ENCODE measurements at regions not wholly inside any gene's neighbourhood (a gene's known extent, or its start where the extent isn't known, plus 50 kb on each side); places are given as distances from the start of the nearest gene placed in this dataset.
"Not testable (repeated sequence)": the region's sequence is repeated elsewhere in the genome, so short reads cannot be mapped to it uniquely, and the experiment has no call there.

DNA sequence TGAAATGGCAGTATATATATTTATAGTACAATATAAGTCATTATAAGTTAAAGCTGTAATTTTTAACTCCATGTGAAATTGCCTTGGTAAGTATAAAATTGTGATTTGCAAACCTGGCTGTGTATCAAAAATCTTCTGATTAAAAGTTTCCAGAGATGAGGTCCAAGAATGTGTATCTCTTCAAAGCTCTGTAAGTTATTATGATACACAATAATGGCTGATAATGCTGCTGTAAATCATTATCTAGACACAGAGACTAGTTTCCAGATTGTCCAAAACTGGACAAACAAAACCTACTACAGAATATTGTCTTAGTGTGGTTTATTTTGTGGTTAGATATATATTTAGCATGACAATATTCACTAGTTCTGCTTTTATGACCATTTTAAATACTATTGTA is 514.8 kb downstream of the SLC6A15 start:
- H3K4me1 ChIP-seq (ENCODE audit: insufficient read depth, poor library complexity, severe bottlenecking): no peaks in the 10 kb centered on the region
- ATAC-seq (ENCODE audit: low read depth) (no peak), DNase-seq (ENCODE audit: low spot score) (no peak)
- TF ChIP-seq, protein P1, sequence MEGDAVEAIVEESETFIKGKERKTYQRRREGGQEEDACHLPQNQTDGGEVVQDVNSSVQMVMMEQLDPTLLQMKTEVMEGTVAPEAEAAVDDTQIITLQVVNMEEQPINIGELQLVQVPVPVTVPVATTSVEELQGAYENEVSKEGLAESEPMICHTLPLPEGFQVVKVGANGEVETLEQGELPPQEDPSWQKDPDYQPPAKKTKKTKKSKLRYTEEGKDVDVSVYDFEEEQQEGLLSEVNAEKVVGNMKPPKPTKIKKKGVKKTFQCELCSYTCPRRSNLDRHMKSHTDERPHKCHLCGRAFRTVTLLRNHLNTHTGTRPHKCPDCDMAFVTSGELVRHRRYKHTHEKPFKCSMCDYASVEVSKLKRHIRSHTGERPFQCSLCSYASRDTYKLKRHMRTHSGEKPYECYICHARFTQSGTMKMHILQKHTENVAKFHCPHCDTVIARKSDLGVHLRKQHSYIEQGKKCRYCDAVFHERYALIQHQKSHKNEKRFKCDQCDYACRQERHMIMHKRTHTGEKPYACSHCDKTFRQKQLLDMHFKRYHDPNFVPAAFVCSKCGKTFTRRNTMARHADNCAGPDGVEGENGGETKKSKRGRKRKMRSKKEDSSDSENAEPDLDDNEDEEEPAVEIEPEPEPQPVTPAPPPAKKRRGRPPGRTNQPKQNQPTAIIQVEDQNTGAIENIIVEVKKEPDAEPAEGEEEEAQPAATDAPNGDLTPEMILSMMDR (IDR thresholded peaks at IDR 0.05; ENCODE audit: poor library complexity, severe bottlenecking): no peak
- H3K4me3 ChIP-seq (ENCODE audit: severe bottlenecking): no peak overlapping the region
- no peak overlapping the region for H3K27ac ChIP-seq (ENCODE audit: poor library complexity, severe bottlenecking)
- H3K27me3 ChIP-seq (ENCODE audit: insufficient read depth, poor library complexity, severe bottlenecking): no peaks in the 10 kb centered on the region
- no peaks in the 10 kb centered on the region for H3K36me3 ChIP-seq (ENCODE audit: low read depth)
- H3K9me3 ChIP-seq (ENCODE audit: severe bottlenecking): no peaks in the 10 kb centered on the region

DNA sequence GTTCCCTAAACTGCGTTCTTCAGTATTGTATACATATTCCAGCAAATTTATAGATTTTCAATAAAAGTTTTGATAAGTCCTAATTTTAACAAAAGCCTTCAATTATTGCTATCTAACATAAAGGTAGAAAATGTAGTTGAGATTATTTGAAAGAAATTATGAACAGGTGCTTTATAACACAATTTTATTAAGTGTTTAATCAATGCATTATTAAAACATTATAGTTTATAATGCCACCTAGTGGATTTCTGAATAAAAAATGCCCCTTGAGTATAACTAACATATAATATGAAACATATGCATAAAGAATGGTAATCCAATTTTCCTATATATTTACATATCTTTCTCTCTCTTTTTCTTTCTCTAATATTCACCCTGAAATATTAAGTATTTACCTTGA is 515.3 kb downstream of the SLC6A15 start:
- Histone ChIP-seq H3K4me1 (ENCODE audit: insufficient read depth, poor library complexity, severe bottlenecking) (no peaks in the 10 kb centered on the region), H3K27me3 (ENCODE audit: insufficient read depth, poor library complexity, severe bottlenecking) (no peaks in the 10 kb centered on the region), H3K4me3 (ENCODE audit: severe bottlenecking) (no peak overlapping the region), H3K9me3 (ENCODE audit: severe bottlenecking) (no peaks in the 10 kb centered on the region), H3K36me3 (ENCODE audit: low read depth) (no peaks in the 10 kb centered on the region), H3K27ac (ENCODE audit: poor library complexity, severe bottlenecking) (no peak overlapping the region)
- no peak for ATAC-seq (ENCODE audit: low read depth)
- no peak for DNase-seq (ENCODE audit: low spot score)
- TF ChIP-seq, protein P1 (IDR thresholded peaks at IDR 0.05; ENCODE audit: poor library complexity, severe bottlenecking): peak; percentile 70

DNA sequence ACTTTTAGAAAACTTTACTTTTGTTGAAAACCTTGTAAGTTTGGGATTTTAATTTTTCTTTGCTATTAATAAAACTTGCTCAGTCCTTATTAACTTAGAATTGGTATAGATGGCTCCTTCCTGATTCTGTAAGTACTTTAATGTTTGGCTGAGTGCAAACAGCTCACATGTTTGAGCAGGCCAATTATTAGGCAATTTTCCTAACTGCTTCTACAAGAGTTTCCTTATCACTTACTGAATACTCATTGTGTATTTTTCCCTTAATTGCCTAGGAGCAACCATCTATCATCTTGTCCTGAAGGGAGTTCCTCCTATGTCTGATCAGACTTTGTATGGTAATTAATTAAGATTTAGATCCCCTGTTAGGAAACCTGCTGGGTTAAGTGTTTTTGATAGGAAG is 521.4 kb downstream of the SLC6A15 start:
- ATAC-seq (ENCODE audit: low read depth); H3K4me1 ChIP-seq (ENCODE audit: insufficient read depth, poor library complexity, severe bottlenecking); DNase-seq (ENCODE audit: low spot score); H3K4me3 ChIP-seq (ENCODE audit: severe bottlenecking); H3K9me3 ChIP-seq (ENCODE audit: severe bottlenecking); H3K27me3 ChIP-seq (ENCODE audit: insufficient read depth, poor library complexity, severe bottlenecking); H3K36me3 ChIP-seq (ENCODE audit: low read depth); H3K27ac ChIP-seq (ENCODE audit: poor library complexity, severe bottlenecking): not testable (repeated sequence)

DNA sequence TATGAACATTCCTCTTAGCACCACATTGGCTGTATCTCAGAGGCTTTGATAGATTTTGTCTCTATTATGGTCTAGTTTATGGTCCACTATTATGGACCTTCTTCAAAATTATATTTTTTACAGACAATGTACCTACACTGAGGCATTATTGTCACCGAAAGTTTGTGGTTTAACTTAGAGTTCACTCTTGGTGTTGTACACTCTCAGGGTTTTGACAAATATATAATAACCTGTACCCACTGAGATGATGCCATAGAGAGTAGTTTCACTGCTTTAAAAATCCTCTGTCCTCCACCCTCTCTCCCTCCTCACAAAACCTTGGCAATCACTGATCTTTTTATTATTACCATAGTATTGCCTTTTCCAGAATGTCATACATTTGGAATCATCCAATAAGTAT is 528.2 kb downstream of the SLC6A15 start:
- H3K9me3 ChIP-seq (ENCODE audit: severe bottlenecking): peaks cover 4% of the 10 kb centered on the region
- H3K27ac ChIP-seq (ENCODE audit: poor library complexity, severe bottlenecking): no peak overlapping the region
- no peaks in the 10 kb centered on the region for H3K4me1 ChIP-seq (ENCODE audit: insufficient read depth, poor library complexity, severe bottlenecking)
- ATAC-seq (ENCODE audit: low read depth) (no peak), DNase-seq (ENCODE audit: low spot score) (no peak)
- H3K4me3 ChIP-seq (ENCODE audit: severe bottlenecking): no peak overlapping the region
- TF ChIP-seq, protein P1 (IDR thresholded peaks at IDR 0.05; ENCODE audit: poor library complexity, severe bottlenecking): no peak
- no peaks in the 10 kb centered on the region for H3K27me3 ChIP-seq (ENCODE audit: insufficient read depth, poor library complexity, severe bottlenecking)
- no peaks in the 10 kb centered on the region for H3K36me3 ChIP-seq (ENCODE audit: low read depth)

DNA sequence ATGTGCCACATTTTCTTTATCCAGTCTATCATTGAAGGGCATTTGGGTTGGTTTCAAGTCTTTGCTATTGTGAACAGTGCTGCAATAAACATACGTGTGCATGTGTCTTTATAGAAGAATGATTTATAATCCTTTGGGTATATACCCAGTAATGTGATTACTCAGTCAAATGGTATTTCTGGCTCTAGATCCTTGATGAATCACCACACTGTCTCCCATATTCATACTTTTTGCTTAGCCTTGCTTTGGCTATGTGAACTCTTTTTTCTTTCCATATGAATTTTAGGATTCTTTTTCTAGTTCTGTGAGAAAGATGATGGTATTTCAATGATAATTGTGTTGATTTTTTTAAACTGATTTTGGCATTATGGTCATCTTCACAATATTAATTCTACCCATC is 530.1 kb downstream of the SLC6A15 start:
- H3K27ac ChIP-seq (ENCODE audit: poor library complexity, severe bottlenecking): peak overlapping the region; percentile 20
- not testable (repeated sequence) for H3K36me3 ChIP-seq (ENCODE audit: low read depth); H3K4me3 ChIP-seq (ENCODE audit: severe bottlenecking); H3K4me1 ChIP-seq (ENCODE audit: insufficient read depth, poor library complexity, severe bottlenecking); DNase-seq (ENCODE audit: low spot score); H3K27me3 ChIP-seq (ENCODE audit: insufficient read depth, poor library complexity, severe bottlenecking); H3K9me3 ChIP-seq (ENCODE audit: severe bottlenecking)
- ATAC-seq (ENCODE audit: low read depth): peak; percentile 55; the same call in 1 of the 3 replicates

DNA sequence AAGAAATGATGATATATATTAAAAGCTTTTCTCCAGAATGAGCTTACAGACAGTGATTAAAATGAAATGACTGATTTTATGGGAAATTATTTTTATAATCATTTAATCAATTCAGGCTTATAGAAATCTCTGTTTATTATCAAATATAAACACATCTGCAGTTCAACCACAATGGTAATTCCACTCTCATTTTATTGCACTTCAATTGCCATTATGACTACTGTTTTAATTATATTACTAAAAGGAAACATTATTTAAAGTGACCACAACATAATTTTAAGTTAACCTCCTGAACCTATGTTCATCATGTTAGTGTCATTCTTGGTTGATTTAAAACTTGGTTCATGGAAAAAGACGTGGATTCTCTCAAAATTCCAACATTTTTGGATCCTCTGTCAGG is 536.3 kb downstream of the SLC6A15 start:
- TF ChIP-seq, protein P1 (IDR thresholded peaks at IDR 0.05; ENCODE audit: poor library complexity, severe bottlenecking): no peak
- Histone ChIP-seq H3K9me3 (ENCODE audit: severe bottlenecking) (no peaks in the 10 kb centered on the region), H3K36me3 (ENCODE audit: low read depth) (no peaks in the 10 kb centered on the region), H3K4me1 (ENCODE audit: insufficient read depth, poor library complexity, severe bottlenecking) (no peaks in the 10 kb centered on the region), H3K27me3 (ENCODE audit: insufficient read depth, poor library complexity, severe bottlenecking) (no peaks in the 10 kb centered on the region), H3K27ac (ENCODE audit: poor library complexity, severe bottlenecking) (no peak overlapping the region), H3K4me3 (ENCODE audit: severe bottlenecking) (no peak overlapping the region)
- ATAC-seq (ENCODE audit: low read depth) (no peak), DNase-seq (ENCODE audit: low spot score) (no peak)
